SH-SY5Y (cell line): ENCODE measurements at regions not wholly inside any gene's neighbourhood (a gene's known extent, or its start where the extent isn't known, plus 50 kb on each side); places are given as distances from the start of the nearest gene placed in this dataset.

Experiments
- GATA2 ChIP-seq: IDR thresholded peaks from 2 replicates; pipeline ENCODE4 v1.6.1; 2011; ENCODE audit warnings: mild to moderate bottlenecking, low read depth, low read length
- GATA3 ChIP-seq: IDR thresholded peaks from 2 replicates; pipeline ENCODE4 v1.6.1; 2011; ENCODE audit warnings: low read depth, mild to moderate bottlenecking, low read length, moderate library complexity

GRCh38 chr14:40899435-40899834, 707.2 kb upstream of the LRFN5 start:
- TF ChIP-seq GATA3: no peak
- TF ChIP-seq GATA2: no peak
